ENCODE measurements at regions not wholly inside any gene's neighbourhood (a gene's known extent, or its start where the extent isn't known, plus 50 kb on each side); places are given as distances from the start of the nearest gene placed in this dataset.

- H3K27ac Mint-ChIP-seq: no peak overlapping the region
- no peak for DNase-seq
- peaks cover 63% of the 10 kb centered on the region for H3K4me1 Mint-ChIP-seq
- H3K27me3 Mint-ChIP-seq (ENCODE audit: low read depth, poor library complexity): peaks cover 21% of the 10 kb centered on the region
- TF ChIP-seq, protein P1, sequence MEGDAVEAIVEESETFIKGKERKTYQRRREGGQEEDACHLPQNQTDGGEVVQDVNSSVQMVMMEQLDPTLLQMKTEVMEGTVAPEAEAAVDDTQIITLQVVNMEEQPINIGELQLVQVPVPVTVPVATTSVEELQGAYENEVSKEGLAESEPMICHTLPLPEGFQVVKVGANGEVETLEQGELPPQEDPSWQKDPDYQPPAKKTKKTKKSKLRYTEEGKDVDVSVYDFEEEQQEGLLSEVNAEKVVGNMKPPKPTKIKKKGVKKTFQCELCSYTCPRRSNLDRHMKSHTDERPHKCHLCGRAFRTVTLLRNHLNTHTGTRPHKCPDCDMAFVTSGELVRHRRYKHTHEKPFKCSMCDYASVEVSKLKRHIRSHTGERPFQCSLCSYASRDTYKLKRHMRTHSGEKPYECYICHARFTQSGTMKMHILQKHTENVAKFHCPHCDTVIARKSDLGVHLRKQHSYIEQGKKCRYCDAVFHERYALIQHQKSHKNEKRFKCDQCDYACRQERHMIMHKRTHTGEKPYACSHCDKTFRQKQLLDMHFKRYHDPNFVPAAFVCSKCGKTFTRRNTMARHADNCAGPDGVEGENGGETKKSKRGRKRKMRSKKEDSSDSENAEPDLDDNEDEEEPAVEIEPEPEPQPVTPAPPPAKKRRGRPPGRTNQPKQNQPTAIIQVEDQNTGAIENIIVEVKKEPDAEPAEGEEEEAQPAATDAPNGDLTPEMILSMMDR (IDR thresholded peaks at IDR 0.05): no peak
- H3K9me3 Mint-ChIP-seq: no peaks in the 10 kb centered on the region
- no peaks in the 10 kb centered on the region for H3K36me3 Mint-ChIP-seq (ENCODE audit: low read depth)
- H3K4me3 Mint-ChIP-seq: no peak overlapping the region
These were observed 149.8 kb upstream of the PCBD1 start for GRCh38 chr10:71038091-71038633.

DNA sequence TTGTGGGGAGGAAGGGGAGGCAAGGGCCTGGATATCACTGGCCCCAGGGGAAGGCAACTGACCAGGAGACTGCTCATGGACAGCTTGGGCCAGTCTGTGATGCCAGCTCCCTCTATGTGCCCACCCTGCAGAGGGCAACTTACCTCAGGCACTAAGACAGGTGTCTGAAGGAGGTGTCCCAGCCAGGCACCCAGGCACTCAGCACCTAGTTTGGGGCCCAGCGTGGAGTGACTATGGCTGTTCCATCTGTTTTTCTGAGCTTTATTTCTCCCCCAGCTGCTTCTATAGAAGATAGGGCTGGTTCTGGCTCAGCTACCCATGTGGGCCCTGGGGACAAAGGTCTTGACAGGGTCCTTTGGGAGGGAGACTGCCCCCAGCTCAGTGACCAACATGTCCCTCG, 150.6 kb upstream of the PCBD1 start:
- H3K36me3 Mint-ChIP-seq (ENCODE audit: low read depth): no peaks in the 10 kb centered on the region
- peaks cover 22% of the 10 kb centered on the region for H3K27me3 Mint-ChIP-seq (ENCODE audit: low read depth, poor library complexity)
- no peak overlapping the region for H3K27ac Mint-ChIP-seq
- H3K4me1 Mint-ChIP-seq: peaks cover 66% of the 10 kb centered on the region
- H3K4me3 Mint-ChIP-seq: no peak overlapping the region
- H3K9me3 Mint-ChIP-seq: no peaks in the 10 kb centered on the region
- DNase-seq: no peak
- TF ChIP-seq, protein P1 (IDR thresholded peaks at IDR 0.05): no peak

DNA sequence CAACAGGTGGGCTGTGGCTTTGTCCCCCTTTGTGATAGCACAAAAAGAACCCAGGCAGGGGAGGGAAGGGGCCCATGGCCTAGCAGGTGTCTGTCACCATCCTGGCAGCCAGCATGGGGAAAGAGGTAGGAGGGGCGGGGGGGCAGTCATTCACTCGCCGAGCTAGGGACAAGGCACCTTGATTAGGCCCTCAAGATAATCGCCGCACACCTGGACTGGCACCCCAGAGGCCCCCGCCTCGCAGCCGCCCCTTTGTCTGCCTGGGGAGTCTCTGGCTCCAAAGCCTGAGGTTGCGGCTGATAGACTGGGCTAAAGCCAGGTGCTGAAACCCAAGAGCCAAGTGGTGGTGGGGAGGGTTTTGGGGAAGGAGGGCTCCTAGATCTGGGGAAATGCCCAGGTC, 151.2 kb upstream of the PCBD1 start:
- no peak for DNase-seq
- Mint-ChIP-seq H3K27ac (no peak overlapping the region), H3K4me1 (peaks cover 73% of the 10 kb centered on the region)

GRCh38 chr10:71040343-71040742, 152.0 kb upstream of the PCBD1 start:
- TF ChIP-seq, protein P1 (IDR thresholded peaks at IDR 0.05): no peak
- H3K4me1 Mint-ChIP-seq: peaks cover 77% of the 10 kb centered on the region
- no peaks in the 10 kb centered on the region for H3K36me3 Mint-ChIP-seq (ENCODE audit: low read depth)
- H3K4me3 Mint-ChIP-seq: no peak overlapping the region
- H3K27me3 Mint-ChIP-seq (ENCODE audit: low read depth, poor library complexity): peaks cover 22% of the 10 kb centered on the region
- no peak overlapping the region for H3K27ac Mint-ChIP-seq
- no peak for DNase-seq
- H3K9me3 Mint-ChIP-seq: no peaks in the 10 kb centered on the region

More for the DNA sequence above, 151.2 kb upstream of the PCBD1 start:
- Mint-ChIP-seq H3K36me3 (ENCODE audit: low read depth) (no peaks in the 10 kb centered on the region), H3K27me3 (ENCODE audit: low read depth, poor library complexity) (peaks cover 22% of the 10 kb centered on the region), H3K9me3 (no peaks in the 10 kb centered on the region), H3K4me3 (no peak overlapping the region)
- TF ChIP-seq, protein P1 (IDR thresholded peaks at IDR 0.05): no peak

GRCh38 chr10:71040846-71041605, 152.7 kb upstream of the PCBD1 start:
- Mint-ChIP-seq H3K9me3 (no peaks in the 10 kb centered on the region), H3K27me3 (ENCODE audit: low read depth, poor library complexity) (peaks cover 23% of the 10 kb centered on the region), H3K36me3 (ENCODE audit: low read depth) (no peaks in the 10 kb centered on the region), H3K27ac (no peak overlapping the region), H3K4me3 (no peak overlapping the region), H3K4me1 (peaks cover 77% of the 10 kb centered on the region)
- DNase-seq: no peak
- TF ChIP-seq, protein P1 (IDR thresholded peaks at IDR 0.05): no peak

DNA sequence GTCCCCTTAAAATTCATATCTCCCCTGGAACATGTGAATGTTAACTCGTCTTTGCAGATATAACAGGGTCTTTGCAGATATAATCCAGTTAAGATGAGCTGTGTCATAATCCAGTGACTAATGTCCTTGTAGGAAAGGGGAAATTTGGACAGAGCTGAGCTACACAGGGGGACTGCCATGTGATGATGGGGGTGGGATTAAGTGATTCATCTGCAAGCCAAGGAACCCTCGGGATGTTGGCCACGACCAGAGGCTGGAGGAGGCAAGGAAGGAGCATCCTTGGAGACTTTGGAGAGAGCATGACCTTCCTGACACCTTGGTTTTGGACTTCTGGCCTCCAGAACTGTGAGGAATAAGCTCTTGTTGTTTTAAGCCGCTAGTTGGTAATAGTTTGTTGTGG, 153.9 kb upstream of the PCBD1 start:
- no peak overlapping the region for H3K27ac Mint-ChIP-seq
- no peak overlapping the region for H3K4me3 Mint-ChIP-seq
- TF ChIP-seq, protein P1 (IDR thresholded peaks at IDR 0.05): no peak
- peaks cover 77% of the 10 kb centered on the region for H3K4me1 Mint-ChIP-seq
- no peaks in the 10 kb centered on the region for H3K36me3 Mint-ChIP-seq (ENCODE audit: low read depth)
- no peaks in the 10 kb centered on the region for H3K9me3 Mint-ChIP-seq
- peaks cover 19% of the 10 kb centered on the region for H3K27me3 Mint-ChIP-seq (ENCODE audit: low read depth, poor library complexity)
- no peak for DNase-seq

Measured in nephron progenitor cell (in vitro differentiated cells).